ENCODE measurements at regions not wholly inside any gene's neighbourhood (a gene's known extent, or its start where the extent isn't known, plus 50 kb on each side); places are given as distances from the start of the nearest gene placed in this dataset.
A peak's percentile ranks its signal among the peaks of the same experiment; 100 is the strongest.

DNA sequence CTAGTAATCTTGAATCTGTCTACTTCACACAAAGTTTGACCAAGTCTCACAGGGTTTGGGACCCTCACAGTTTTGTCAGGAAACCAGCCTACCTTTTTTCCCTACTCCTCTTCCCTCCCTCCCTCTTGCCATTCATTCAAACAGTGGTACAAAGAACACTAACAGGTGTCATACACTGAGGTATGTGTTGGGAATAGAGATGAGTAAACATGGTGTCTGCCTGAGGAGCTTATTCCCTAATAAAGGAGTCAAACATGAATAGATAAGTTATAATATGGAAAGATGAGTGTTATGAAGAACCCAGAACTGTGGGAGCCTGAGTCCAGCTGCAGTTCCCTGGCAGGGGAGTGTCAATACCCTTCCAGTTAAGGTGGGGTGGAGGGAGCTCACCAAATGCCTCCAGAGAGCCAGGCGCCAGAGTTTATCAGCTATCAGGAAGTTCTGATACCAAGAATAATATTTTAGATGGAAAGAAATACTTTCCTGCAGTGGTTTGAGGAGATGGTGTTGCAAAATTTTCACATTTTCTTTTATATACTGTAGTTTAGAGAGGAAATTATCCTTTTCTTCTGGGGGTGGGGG is 183.4 kb upstream of the NR3C1 start:
- no peak for DNase-seq (ENCODE audit: low spot score)

DNA sequence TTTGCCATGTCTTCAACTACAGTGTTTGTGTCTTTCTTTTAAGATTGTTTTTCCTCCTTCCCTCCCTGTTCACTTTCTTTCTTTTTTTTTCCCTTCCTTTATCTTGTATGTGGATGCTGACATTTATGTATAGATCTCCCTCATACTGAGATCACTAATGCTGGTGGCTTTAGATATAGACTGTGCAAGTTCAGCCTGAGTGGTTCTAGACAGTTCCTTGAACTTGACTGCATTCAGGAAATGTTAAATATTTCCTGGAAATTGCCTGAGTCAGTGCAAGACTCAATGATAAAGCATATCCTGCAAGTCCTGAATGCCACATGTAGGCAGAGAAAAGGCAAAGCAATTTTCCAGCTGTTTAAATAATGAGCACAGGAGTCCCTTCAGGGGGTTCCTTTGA is 182.5 kb upstream of the NR3C1 start:
- no peak for DNase-seq (ENCODE audit: low spot score)

DNA sequence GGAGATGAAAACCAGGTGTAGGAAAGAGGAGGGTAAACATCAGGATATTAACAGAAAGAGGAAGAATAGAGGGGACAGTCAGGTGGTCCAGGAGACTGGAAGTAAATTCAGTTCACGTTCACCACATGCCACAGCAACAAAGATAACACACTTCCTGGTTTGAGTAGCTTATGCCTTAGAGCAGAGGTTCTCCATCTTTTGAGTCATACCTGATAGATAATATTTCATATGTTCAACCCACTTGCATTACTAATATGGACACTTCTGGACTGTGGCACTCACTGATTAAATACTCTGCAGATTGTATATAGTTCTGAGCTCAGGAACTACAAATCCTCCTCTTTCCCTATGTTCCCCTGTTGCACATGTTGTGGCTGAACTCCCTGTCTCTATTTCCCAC is 179.9 kb upstream of the NR3C1 start:
- no peak for DNase-seq (ENCODE audit: low spot score)

DNA sequence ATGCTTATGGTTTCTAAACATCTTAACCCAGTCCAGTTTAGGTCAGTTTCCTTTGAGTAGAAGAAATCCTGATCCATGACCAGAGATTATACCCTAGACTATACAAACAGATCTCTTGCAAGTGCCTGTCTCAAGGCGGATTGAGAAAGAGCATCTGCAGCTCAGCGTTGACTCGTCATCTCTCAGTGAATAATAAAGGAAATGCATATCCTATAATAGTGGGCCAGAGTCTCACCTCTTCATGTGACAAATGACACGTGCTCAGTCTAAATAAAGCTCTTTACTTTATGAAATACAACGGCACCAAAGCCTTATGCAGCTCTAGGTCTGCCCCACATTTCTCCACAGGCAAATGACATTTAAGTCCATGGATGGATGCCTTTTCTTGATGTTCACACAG is 179.4 kb upstream of the NR3C1 start:
- no peak for DNase-seq (ENCODE audit: low spot score)

DNA sequence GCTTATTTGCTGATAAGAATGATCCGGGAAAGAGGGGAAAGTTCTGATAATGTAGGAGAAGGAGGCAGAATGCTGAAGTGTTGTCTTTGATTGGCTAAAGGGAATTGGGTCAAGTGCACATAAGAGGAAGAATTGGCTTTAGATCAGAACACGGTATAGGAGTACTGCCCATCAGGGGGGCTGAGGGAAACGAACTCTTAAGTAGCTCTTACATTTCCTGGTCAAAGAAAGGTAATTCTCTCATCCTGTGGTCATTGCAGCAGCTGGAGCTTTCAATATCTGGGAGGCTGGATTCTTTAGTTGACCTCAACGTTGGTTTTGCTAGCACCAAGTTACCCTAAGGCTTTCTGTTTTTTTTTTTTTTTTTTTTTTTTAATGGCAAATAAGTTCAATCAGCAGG is 178.7 kb upstream of the NR3C1 start:
- no peak for DNase-seq (ENCODE audit: low spot score)

DNA sequence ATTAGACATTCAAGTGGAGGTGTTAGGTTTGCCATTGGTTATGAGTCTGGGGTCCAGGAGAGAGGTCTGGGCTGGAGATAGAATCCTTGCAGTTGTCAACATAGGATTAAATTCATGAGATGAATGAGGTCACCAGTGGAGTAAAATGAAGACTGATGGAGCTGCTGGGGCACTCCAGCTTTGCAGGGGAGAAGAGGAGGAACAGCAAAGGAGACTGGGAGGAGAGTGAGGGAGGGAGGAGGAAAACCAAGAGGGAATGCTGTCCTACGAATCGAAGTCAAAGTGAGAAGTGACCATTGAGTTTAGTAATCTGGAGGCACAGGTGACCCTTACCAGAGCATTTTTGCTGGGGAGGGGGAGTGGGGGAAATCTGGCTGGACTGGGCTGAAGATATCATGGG is 178.2 kb upstream of the NR3C1 start:
- no peak for DNase-seq (ENCODE audit: low spot score)

DNA sequence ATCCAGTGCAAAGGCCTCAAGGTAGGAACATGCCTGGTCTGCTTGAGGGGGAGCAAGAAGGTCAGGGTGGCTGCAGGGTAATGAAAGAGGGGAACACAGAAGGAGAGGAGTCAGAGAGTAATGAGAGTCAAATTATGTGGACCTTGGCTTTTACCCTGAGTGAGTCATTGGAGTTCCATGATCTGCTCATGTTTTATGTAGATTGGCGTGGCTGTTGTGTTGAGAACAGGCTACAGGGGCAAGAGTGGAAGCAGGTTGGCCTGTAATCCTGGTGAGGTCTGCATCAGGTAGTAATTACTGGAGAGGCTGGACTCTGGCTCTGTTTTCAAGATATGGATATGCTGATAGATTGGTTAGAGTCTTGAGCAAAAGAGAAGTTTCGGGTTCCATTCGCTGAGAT is 177.7 kb upstream of the NR3C1 start:
- no peak for DNase-seq (ENCODE audit: low spot score)

DNA sequence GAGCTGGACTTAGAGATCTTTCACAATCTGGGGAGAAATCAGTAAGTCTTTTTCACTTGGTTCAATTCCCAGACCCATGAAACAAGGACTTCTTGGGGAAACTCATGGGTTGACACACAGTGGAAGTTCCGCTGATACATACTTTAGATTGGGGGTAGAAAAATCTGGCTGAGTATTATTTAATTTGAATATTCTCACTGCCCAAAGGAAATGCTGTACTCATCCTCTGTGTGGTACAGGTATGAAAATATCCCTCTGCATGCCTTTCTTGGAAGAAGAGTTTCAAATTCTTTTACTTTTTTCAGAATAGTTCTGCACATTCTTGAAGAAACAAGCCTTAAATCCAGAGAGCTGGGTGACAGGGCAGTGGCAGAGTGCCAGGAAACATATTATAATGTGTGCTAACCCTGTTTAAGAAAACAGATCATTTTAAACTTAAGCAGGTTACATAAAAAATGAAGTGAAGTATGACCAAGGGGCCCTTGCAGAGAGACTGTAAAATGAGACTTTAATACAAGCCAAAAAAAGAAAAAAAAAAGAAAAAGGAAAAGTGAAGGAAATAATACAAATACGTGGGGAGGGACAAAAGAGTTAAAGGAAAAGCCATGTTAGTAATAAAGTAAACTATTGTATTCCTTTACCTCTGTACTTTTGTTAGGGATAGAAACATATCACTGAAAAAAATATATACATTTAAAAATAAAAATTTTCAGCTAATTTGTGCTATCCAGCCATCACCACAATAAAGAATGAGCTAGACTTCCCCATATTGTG is 173.4 kb upstream of the NR3C1 start:
- no peak for DNase-seq (ENCODE audit: low spot score)

DNA sequence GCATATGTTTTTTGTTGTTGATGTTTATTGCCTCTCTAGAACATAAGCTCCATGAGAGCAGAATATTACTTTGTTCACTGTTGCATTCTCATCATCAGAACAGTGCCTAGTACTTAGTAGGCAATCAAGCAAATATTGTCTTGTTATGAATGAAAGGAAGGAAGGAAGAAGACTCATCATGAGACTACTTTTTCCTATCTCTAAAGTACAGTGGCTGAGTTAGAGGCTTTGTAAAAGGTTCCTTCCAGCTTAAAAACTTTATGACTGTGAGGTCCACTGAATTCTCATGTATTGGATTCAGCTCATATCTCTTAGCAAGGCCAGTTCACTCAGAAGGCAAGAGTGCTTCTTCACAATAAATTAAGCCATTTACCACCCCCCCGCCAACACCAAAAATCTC is 171.8 kb upstream of the NR3C1 start:
- DNase-seq (ENCODE audit: low spot score) = no peak

DNA sequence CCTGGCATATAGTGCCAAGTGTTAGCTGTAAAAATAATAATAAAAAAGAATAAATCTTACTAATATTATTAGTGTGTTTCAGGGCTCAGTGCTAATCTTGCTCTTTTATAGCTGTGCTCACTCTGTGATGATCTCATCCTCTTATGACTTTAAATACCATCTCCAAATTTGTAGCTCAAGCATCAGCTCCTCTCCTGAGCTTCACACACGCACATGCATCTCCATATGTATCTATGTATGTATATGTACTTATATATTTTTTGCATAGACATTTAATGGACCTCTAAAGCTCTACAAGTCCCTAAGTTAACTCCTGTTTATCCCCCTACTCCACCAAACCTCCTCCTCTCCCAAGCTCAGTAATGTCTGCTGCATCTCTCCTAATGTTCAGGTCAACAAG is 170.8 kb upstream of the NR3C1 start:
- no peak for DNase-seq (ENCODE audit: low spot score)

DNA sequence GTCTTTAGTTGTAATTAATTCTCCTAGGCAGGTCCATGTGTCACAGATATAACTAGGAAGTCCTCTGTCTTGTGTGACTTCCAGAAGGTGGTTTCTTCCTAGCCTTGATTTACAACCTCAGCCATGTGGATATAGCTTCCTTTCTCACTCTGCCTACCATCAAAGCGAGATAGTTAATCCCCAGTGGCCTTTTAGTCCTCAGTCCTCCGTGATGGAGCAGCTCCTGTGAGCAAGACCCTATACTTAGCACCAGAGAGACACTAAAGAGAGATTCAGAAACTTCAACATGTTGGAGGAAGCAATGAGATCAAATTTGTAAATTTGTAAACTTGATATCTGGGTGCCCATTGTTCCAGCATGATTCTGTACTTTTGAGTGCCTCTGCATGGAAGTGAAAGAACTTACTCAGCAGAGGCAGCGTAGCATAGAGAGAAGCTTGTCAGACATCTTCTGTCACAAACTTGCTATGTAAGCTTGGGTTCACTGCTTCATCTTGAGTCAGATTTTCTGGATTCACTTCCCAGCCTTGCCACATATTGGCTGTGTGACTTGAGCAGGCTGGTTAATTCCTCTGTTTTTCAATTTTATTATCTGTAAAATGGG is 170.2 kb upstream of the NR3C1 start:
- no peak for DNase-seq (ENCODE audit: low spot score)

DNA sequence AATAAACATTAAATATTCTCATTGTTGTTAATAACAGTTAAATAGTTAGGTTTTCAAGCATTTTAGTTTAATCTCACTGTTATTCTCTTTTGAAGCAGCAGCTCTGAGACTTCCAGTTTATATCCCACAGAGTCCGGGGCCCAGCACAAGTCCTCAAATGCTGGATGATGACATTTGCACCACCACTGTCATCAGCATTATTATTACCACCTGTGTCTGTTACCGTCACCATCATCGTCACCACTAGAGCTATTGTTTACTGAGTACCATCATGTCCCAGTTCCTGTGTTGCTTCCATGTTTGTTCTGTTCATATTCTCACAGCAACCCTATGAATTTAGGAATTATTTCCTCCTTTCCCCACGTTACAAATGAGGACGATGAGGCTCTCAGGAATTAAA is 169.2 kb upstream of the NR3C1 start:
- no peak for DNase-seq (ENCODE audit: low spot score)

DNA sequence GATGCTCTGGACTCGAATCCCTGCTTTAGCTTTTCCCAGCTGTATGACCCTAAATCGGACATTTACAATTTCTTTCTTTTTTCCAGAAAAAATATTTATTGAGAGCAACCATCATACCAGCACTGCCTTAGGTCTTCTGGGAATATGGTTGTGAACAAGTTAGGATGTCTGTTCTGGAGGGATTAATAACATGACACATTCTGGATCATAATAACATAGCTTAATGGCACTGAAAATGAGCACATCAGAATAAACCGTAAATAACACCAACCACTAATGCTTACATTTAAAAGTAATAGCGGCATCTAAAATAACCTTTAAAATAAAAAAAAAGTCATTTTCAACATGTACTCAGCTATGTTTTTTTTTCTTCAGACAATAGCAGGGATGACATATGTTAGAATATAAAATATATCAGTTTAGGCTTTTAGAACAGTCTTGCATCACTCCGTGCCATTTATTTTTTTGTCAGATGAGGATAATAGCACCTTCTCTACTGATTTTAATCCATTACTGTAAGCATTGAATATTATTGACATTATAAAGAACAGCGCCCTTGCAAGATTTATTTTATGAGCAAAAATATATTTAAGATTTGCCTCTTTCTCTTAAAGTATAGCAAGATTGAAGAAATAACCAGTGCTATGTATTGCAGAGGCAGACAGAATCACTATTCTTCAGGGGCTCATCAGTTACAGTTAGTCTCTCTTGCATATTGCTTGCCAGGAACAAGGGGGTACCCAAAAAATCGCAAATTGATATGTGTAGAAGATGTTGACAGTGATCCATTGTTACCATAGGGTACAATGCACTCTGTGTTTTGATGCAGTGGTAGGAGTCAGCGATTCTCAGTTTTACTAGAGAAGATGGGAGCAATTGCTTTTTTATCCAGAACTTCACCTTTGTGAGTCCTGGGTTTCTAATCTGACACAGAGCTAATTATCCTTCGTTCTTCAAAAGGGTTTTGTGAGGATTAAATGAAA is 168.4 kb upstream of the NR3C1 start:
- no peak for DNase-seq (ENCODE audit: low spot score)

DNA sequence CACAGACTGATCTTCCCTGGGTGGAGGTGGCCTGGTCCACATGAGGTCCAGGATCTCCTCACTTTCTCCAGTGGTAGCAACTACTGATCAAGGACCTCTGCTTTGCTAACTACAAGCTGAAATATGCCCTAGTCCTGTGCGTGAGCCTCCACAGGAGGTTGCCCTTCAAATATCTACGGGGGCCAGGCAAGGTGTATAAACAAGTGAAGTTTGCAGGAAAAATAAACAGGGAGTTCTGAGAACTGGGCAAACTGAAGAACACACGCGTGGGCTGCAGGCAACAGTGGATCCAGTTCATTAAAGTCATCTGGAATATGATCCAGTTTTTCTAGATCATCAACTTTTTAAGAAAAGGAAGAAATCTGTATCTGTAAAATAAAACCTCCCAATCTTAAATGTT is 167.5 kb upstream of the NR3C1 start:
- DNase-seq (ENCODE audit: low spot score) = no peak

DNA sequence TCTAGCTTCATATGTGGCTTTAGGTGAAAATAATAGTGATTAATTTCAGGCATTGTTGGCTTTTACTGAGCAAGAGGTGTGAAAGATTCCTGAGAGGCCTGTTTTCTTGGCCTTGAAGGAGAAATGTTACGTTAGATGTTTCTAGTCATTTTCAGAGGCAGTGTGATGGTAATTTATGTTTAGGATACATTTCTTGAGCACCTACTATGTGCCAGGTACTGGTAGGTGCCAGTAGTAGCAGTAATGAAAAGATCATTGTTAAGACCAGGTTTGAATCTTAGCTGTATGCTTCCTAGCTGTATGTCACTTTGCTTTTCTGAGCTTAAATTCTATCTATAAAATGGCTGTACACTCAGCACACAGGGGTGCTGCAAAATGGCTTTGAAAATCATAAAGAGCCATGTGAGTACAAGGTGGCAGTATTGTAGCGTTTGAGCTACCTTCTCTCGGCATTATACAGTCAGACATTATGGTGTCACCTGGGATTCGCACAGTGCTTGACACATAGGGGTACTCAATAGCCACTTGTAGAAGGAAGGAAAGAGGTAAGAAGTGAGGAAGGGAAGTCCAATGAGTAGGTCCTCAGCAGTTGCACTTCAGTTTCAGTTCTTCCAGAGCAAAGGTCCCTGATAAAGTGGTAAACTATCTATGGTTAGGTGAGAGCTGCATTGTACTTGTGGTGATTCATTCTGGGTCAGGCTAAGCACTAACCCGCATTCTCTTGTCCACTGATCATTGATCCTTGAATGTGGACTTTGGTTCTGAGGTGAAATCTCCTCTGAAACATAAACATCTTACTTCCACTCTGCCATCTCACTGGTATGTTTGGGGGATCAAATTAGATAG is 166.5 kb upstream of the NR3C1 start:
- DNase-seq (ENCODE audit: low spot score) = no peak

DNA sequence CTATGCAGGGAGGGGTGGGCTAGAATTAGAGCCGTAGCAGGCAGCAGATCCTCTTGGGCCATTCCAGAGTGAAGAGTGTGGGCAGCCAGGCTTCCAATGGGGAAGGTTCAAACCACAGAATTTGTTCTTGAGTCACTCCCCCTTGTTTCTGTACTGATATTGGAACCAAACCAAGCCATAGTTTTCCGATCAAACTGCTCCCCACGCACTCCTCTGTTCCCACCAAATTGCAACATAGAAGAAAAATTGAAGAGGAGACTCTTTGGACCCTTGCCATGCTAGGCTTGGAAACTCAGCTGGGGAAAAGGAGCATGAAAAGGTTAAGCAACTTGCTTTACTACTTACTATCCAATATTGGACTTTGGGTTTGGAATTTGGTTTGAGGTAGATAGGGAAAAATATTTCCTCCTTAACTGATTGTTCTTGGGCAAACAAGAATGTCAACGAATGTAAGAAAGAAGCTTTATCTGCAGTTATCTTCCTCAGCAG is 165.8 kb upstream of the NR3C1 start:
- no peak for DNase-seq (ENCODE audit: low spot score)

DNA sequence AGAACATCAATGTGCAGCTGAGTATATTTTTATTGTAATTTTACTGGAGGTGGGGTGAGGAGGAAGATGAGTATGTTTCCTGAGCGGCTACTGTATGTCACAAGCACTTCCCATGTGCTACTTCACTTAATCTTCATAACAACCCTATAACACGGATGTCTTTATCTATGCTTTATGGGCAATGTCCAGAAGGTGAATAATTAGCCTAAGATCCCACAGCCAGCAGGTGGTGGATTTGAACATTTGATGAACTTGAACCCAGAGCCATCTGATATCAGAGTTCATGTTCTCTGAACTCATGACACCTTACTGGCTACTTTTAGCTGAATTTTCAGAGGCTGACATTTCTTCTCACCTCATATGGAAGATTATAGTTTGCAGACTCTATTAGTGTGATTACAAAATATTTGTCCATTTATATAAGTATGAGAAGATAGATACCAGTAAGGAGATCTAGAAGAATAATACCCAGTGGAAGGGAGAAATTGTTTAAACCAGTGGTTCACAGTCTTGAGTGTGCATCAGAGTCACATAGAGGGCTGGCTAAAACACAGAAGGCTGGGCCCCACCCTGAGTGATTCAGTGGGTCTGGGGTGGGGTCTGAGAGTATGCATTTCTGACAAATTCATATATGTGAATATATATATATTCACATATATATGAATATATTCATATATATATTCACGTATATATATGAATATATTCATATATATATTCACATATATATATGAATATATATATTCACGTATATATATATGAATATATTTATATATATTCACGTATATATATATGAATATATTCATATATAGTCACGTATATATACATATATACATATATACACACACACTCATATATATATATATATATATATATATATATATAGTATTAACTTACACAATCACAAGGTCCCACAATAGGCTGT is 164.4 kb upstream of the NR3C1 start:
- DNase-seq (ENCODE audit: low spot score) = no peak

DNA sequence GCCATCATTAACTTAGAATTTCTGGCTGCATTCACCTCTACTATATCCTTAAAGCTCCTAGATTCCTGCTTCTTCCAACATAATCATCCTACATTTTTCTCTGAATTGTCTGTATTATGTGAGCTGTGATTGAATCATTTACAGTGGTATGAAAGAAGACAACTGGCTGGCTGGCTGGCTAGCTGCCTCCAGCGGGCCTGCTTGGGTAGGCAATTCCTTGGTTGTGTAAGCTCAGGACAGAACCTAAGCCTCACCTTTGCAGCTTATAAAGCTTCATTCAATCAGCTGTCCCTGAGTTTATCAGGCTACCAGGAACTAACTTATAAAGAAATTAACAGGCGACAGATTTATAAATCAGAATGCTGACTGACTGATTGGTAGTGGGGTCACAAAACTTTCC is 162.7 kb upstream of the NR3C1 start:
- no peak for DNase-seq (ENCODE audit: low spot score)

DNA sequence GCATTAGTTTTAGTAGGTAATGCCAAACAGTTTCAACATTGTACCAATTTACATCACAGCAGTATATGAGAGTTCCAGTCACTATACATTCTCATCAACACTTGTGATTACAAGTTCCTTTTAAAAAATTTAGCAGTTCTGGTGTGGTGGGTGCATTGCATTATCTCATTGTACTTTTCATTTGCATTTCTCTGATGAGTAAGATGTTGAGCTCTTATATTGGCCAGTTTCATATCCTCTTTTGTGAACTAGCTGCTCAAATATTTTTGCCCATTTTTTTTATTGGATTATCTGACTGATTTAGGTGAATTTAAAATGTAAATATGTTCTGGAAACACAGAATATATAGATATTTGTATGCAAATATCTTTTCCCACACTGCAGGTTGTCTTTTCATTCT is 160.9 kb upstream of the NR3C1 start:
- DNase-seq (ENCODE audit: low spot score) = no peak

DNA sequence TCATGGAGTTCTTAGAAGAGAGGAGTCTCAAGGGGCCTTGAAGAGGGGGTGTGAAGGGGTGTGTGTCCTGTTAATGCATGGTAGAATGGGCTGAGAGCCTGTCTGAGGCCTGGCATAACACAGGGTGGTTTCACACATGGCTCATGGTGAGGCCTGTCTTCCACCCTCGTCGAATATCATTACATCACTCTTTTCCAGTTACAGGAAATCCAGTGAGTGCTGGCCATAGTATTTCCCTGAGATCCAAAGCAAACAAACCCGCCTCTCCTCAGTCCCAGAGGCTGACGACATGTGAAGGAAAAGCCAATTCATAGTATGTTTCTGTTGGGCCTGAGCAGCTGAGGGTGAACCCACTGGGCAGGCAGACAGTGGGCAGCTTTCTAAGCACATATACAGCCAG is 159.4 kb upstream of the NR3C1 start:
- DNase-seq (ENCODE audit: low spot score) = peak; percentile 17

Data from HT-29 (cell line).